ENCODE measurements at regions not wholly inside any gene's neighbourhood (a gene's known extent, or its start where the extent isn't known, plus 50 kb on each side); places are given as distances from the start of the nearest gene placed in this dataset.
"Not testable (repeated sequence)": the region's sequence is repeated elsewhere in the genome, so short reads cannot be mapped to it uniquely, and the experiment has no call there.

DNA sequence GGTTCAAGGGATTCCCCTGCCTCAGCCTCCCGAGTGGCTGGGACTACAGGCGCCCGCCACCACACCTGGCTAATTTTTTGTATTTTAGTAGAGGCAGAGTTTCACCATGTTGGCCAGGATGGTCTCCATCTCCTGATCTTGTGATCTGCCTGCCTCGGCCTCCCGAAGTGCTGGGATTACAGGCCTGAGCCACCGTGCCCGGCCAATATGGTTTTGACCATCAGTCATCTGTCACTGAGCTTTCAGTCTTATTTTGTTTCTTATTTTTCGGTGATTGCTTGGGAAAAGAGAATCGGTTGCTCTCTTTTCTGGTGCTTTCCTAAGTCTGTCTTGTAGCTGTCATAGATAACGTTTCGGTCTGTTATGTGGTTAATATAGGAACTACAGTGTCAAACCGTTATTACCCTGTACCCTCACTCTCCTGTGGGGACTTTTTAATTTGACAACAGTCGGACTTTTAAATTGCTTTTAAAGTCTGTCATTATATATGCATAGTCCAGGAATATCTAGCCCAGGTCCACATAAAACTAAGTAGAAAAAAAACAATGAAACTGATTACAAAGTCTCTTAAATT lies 453.4 kb downstream of the KCNJ18 start:
- H3K4me3 ChIP-seq (replicated peaks; ENCODE audit: low read depth, low read length), result no peak overlapping the region
- TF ChIP-seq, protein P1, sequence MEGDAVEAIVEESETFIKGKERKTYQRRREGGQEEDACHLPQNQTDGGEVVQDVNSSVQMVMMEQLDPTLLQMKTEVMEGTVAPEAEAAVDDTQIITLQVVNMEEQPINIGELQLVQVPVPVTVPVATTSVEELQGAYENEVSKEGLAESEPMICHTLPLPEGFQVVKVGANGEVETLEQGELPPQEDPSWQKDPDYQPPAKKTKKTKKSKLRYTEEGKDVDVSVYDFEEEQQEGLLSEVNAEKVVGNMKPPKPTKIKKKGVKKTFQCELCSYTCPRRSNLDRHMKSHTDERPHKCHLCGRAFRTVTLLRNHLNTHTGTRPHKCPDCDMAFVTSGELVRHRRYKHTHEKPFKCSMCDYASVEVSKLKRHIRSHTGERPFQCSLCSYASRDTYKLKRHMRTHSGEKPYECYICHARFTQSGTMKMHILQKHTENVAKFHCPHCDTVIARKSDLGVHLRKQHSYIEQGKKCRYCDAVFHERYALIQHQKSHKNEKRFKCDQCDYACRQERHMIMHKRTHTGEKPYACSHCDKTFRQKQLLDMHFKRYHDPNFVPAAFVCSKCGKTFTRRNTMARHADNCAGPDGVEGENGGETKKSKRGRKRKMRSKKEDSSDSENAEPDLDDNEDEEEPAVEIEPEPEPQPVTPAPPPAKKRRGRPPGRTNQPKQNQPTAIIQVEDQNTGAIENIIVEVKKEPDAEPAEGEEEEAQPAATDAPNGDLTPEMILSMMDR (IDR thresholded peaks at IDR 0.05; ENCODE audit: low read length, missing control alignments), result no peak
- no peak for DNase-seq (ENCODE audit: low read depth)

- TF ChIP-seq, protein P1 (IDR thresholded peaks at IDR 0.05; ENCODE audit: low read length, missing control alignments), result no peak
- DNase-seq (ENCODE audit: low read depth), result no peak
- no peak overlapping the region for H3K4me3 ChIP-seq (replicated peaks; ENCODE audit: low read depth, low read length)
Observed at GRCh38 chr17:22158364-22158763, 466.0 kb downstream of the KCNJ18 start.

- no peak for DNase-seq (ENCODE audit: low read depth)
- no peak overlapping the region for H3K4me3 ChIP-seq (replicated peaks; ENCODE audit: low read depth, low read length)
- TF ChIP-seq, protein P1 (IDR thresholded peaks at IDR 0.05; ENCODE audit: low read length, missing control alignments), result no peak
Observed at GRCh38 chr17:22161376-22161775, 469.1 kb downstream of the KCNJ18 start.

GRCh38 chr17:22171631-22172030 lies 479.3 kb downstream of the KCNJ18 start:
- no peak overlapping the region for H3K4me3 ChIP-seq (replicated peaks; ENCODE audit: low read depth, low read length)
- TF ChIP-seq, protein P1 (IDR thresholded peaks at IDR 0.05; ENCODE audit: low read length, missing control alignments), result no peak
- DNase-seq (ENCODE audit: low read depth), result no peak

DNA sequence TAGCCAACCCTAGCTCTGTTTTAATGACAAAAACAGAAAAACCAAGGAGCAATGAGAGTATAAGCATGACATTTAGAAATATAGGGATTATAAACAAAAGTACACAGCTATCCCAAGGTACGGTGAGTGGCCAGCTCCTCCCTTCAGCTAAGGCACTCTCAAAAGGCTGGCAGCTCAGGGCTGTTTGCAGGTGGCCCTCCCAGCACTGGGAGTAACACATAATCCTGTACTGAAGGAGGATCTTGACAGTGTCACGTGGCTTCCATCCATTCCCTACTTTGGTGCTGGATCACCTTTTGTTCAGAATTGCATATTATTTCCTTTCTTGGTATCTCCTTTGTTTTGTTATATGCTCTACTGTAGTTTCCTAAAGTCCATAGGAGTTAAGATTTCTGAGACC lies 500.8 kb downstream of the KCNJ18 start:
- DNase-seq (ENCODE audit: low read depth), result no peak
- no peak overlapping the region for H3K4me3 ChIP-seq (replicated peaks; ENCODE audit: low read depth, low read length)
- TF ChIP-seq, protein P1 (IDR thresholded peaks at IDR 0.05; ENCODE audit: low read length, missing control alignments), result no peak

DNA sequence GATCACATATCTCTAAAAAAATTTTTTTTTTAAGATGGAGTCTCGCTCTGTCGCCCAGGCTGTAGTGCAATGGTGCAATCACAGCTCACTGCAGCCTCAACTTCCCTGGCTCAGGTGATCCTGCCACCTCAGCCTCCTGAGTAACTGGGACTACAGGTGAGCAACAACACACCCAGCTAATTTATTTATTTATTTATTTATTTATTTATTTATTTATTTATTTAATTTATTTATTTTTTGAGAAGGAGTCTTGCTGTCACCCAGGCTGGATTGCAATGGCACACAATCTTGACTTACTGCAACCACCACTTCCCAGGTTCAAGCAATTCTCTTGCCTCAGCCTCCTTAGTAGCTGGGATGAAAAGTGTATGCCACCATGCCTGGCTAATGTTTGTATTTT lies 507.9 kb downstream of the KCNJ18 start:
- DNase-seq (ENCODE audit: low read depth); H3K4me3 ChIP-seq (replicated peaks; ENCODE audit: low read depth, low read length): not testable (repeated sequence)

GRCh38 chr17:22202702-22203101 lies 510.4 kb downstream of the KCNJ18 start:
- no peak overlapping the region for H3K4me3 ChIP-seq (replicated peaks; ENCODE audit: low read depth, low read length)
- no peak for DNase-seq (ENCODE audit: low read depth)
- TF ChIP-seq, protein P1 (IDR thresholded peaks at IDR 0.05; ENCODE audit: low read length, missing control alignments), result no peak

All from fibroblast of pulmonary artery (primary cell).